SK-N-SH (cell line): ENCODE measurements at regions not wholly inside any gene's neighbourhood (a gene's known extent, or its start where the extent isn't known, plus 50 kb on each side); places are given as distances from the start of the nearest gene placed in this dataset.

Experiments used
- CTCF ChIA-PET: fragments of 300-600, 350-600 bp; formaldehyde crosslinking; extraction: SDS; loops from one replicate; lab custom pipeline; 2021; lab: Yijun Ruan, JAX
- POLR2A ChIA-PET: fragments of 350-600 bp; sonication (Branson Sonifier 250); formaldehyde crosslinking; extraction: SDS; loops from one replicate; lab custom pipeline; 2020; ENCODE audit warnings: antibody characterized with exemption, inconsistent platforms; lab: Yijun Ruan, JAX
- DNase-seq: peaks from one replicate; pipeline ENCODE4 v3.0.0; 2012
- H2AFZ ChIP-seq: fragments of 200-600 bp; sonication (generic); 2 replicates; pipeline ENCODE4 v1.8.1; 2016; ENCODE audit warnings: antibody characterized with exemption, mild to moderate bottlenecking, low read depth
- H3F3A ChIP-seq: fragments of 200-600 bp; sonication (generic); replicated peaks from 2 replicates; pipeline ENCODE3; 2016; ENCODE audit warnings: antibody characterized with exemption, mild to moderate bottlenecking; ENCODE audit not compliant: insufficient read depth
- H3K27ac ChIP-seq, 2 experiments: fragments of 200-500 bp in 1 of 2; fragments of 200-600 bp in 1 of 2; sonication (Bioruptor generic) in 1 of 2; sonication (generic), shearing (Covaris generic) in 1 of 2; 2 replicates each; pipeline versions ENCODE4 v1.5.1 to v1.6.1; 2014 to 2016; ENCODE audit warnings: low read depth in 2 of 2, inconsistent platforms in 1 of 2, low read length in 1 of 2, mild to moderate bottlenecking in 1 of 2, mixed read lengths in 1 of 2
- H3K27me3 ChIP-seq: fragments of 200-600 bp; sonication (generic), shearing (Covaris generic); 2 replicates; pipeline ENCODE4 v1.6.1; 2016; ENCODE audit warnings: mixed run types; ENCODE audit not compliant: insufficient read depth
- H3K36me3 ChIP-seq, 2 experiments: fragments of 200-500 bp in 1 of 2; fragments of 200-600 bp in 1 of 2; sonication (Bioruptor generic) in 1 of 2; sonication (generic) in 1 of 2; replicated peaks in 1 of 2; 2 replicates each; pipeline versions ENCODE3 to v1.5.1; 2014 to 2016; ENCODE audit warnings: low read length in 1 of 2, mild to moderate bottlenecking in 1 of 2; ENCODE audit not compliant: insufficient read depth in 2 of 2, control insufficient read depth in 1 of 2
- H3K4me1 ChIP-seq, 2 experiments: fragments of 200-500 bp in 1 of 2; fragments of 200-600 bp in 1 of 2; sonication (Bioruptor generic) in 1 of 2; sonication (generic), shearing (Covaris generic) in 1 of 2; 2 replicates each; pipeline versions ENCODE4 v1.5.1 to v1.6.1; 2014 to 2016; ENCODE audit warnings: low read depth in 1 of 2, low read length in 1 of 2, mixed run types in 1 of 2; ENCODE audit not compliant: insufficient read depth in 2 of 2, control insufficient read depth in 1 of 2
- H3K4me2 ChIP-seq: fragments of 200-600 bp; sonication (generic), shearing (Covaris generic); 2 replicates; pipeline ENCODE4 v1.6.1; 2017; ENCODE audit warnings: mixed run types
- H3K4me3 ChIP-seq, 2 experiments: fragments of 200-500 bp in 1 of 2; fragments of 200-600 bp in 1 of 2; sonication (Bioruptor generic) in 1 of 2; sonication (generic), shearing (Covaris generic) in 1 of 2; 2 replicates each; pipeline versions ENCODE4 v1.5.1 to v1.8.1; 2014 to 2016; ENCODE audit warnings: low read depth in 2 of 2, inconsistent platforms in 1 of 2, low read length in 1 of 2, mild to moderate bottlenecking in 1 of 2, mixed read lengths in 1 of 2, moderate library complexity in 1 of 2
- H3K79me2 ChIP-seq: fragments of 200-600 bp; sonication (generic); 2 replicates; pipeline ENCODE4 v1.8.1; 2017; ENCODE audit warnings: mild to moderate bottlenecking; ENCODE audit not compliant: insufficient read depth
- H3K9ac ChIP-seq: fragments of 200-600 bp; sonication (generic); 2 replicates; pipeline ENCODE4 v1.6.1; 2017; ENCODE audit warnings: mixed run types
- H3K9me2 ChIP-seq: fragments of 200-600 bp; sonication (generic); 2 replicates; pipeline ENCODE4 v1.6.1; 2017; ENCODE audit warnings: mixed run types
- H3K9me3 ChIP-seq: fragments of 200-600 bp; sonication (generic); 2 replicates; pipeline ENCODE4 v1.6.1; 2017; ENCODE audit warnings: mixed run types, mild to moderate bottlenecking, moderate library complexity
- H4K20me1 ChIP-seq: fragments of 200-600 bp; sonication (generic); 2 replicates; pipeline ENCODE4 v1.6.1; 2017; ENCODE audit warnings: mild to moderate bottlenecking, mixed run types; ENCODE audit not compliant: insufficient read depth
- CHD2 ChIP-seq: fragments of 150-350 bp; IDR thresholded peaks from 2 replicates; pipeline ENCODE4 v1.6.1; 2018; ENCODE audit warnings: low read length; ENCODE audit not compliant: partially characterized antibody
- ELF1 ChIP-seq: IDR thresholded peaks from 2 replicates; pipeline ENCODE4 v1.4.0; 2012
- EP300 ChIP-seq, 2 experiments: IDR thresholded peaks; 2 replicates each; pipeline versions ENCODE4 v1.4.0 to v1.6.1; 2012; ENCODE audit warnings: borderline replicate concordance in 1 of 2, low read depth in 1 of 2, low read length in 1 of 2
- FOXJ3 ChIP-seq: sonication (generic); formaldehyde crosslinking; IDR thresholded peaks from 2 replicates; pipeline ENCODE4 v1.5.1; 2020; ENCODE audit warnings: mild to moderate bottlenecking, missing genetic modification reagents
- FOXM1 ChIP-seq: IDR thresholded peaks from 2 replicates; pipeline ENCODE4 v1.4.0; 2012; ENCODE audit warnings: low read depth, mild to moderate bottlenecking
- MXI1 ChIP-seq: IDR thresholded peaks from 2 replicates; pipeline ENCODE4 v1.6.1; 2012; ENCODE audit warnings: mild to moderate bottlenecking, low read depth, low read length, improper control_type of control experiment
- NRF1 ChIP-seq: IDR thresholded peaks from 2 replicates; pipeline ENCODE4 v1.6.1; 2012; ENCODE audit warnings: low read depth, mild to moderate bottlenecking, low read length
- RFX5 ChIP-seq: IDR thresholded peaks from 2 replicates; pipeline ENCODE4 v1.6.1; 2012; ENCODE audit warnings: mild to moderate bottlenecking, improper control_type of control experiment, low read length
- RXRA ChIP-seq: IDR thresholded peaks from 2 replicates; pipeline ENCODE4 v1.4.0; 2012; ENCODE audit warnings: low read depth, mild to moderate bottlenecking, borderline replicate concordance
- SIN3A ChIP-seq: IDR thresholded peaks from 2 replicates; pipeline ENCODE4 v1.6.1; 2012; ENCODE audit warnings: low read depth, mild to moderate bottlenecking, low read length, moderate library complexity, borderline replicate concordance
- SMC3 ChIP-seq: IDR thresholded peaks from 2 replicates; pipeline ENCODE4 v1.6.1; 2012; ENCODE audit warnings: low read depth, low read length, improper control_type of control experiment
- TAF1 ChIP-seq: IDR thresholded peaks from 2 replicates; pipeline ENCODE4 v1.6.1; 2012; ENCODE audit warnings: low read depth, mild to moderate bottlenecking, low read length, moderate library complexity, borderline replicate concordance
- TCF12 ChIP-seq: IDR thresholded peaks from 2 replicates; pipeline ENCODE4 v1.4.0; 2012
- YY1 ChIP-seq: IDR thresholded peaks from 2 replicates; pipeline ENCODE4 v1.4.0; 2012; ENCODE audit warnings: low read depth, mild to moderate bottlenecking
- WGBS: methylation state at CpG from one replicate; pipeline ENCODE4 v1.1.6; 2017; ENCODE audit warnings: low lambda C conversion rate; 5-methylcytosine and 5-hydroxymethylcytosine counted together
- TF ChIP-seq, protein P1 (sequence below): fragments of 200-600 bp; sonication (generic); IDR thresholded peaks from 2 replicates; pipeline ENCODE4 v1.6.1; 2017; ENCODE audit warnings: antibody characterized with exemption, mild to moderate bottlenecking, moderate library complexity
- TF ChIP-seq, protein P2 (sequence below): IDR thresholded peaks from 2 replicates; pipeline ENCODE4 v1.4.0; 2012; ENCODE audit warnings: low read depth, borderline replicate concordance
- TF ChIP-seq, protein P3 (sequence below): fragments of 150-350 bp; IDR thresholded peaks from 2 replicates; pipeline ENCODE4 v1.6.1; 2017; ENCODE audit warnings: antibody characterized with exemption, low read length, low read depth, borderline replicate concordance
- TF ChIP-seq, protein P4 (sequence below): IDR thresholded peaks from 2 replicates; pipeline ENCODE4 v1.4.0; 2012; ENCODE audit warnings: low read depth
- TF ChIP-seq, protein P5 (sequence below): fragments of 150-350 bp; IDR thresholded peaks from 2 replicates; pipeline ENCODE4 v1.6.1; 2016; ENCODE audit warnings: mild to moderate bottlenecking, low read depth, low read length
- TF ChIP-seq, protein P6 (sequence below): IDR thresholded peaks from 2 replicates; pipeline ENCODE4 v1.4.0; 2012; ENCODE audit warnings: low read depth, borderline replicate concordance

DNA sequence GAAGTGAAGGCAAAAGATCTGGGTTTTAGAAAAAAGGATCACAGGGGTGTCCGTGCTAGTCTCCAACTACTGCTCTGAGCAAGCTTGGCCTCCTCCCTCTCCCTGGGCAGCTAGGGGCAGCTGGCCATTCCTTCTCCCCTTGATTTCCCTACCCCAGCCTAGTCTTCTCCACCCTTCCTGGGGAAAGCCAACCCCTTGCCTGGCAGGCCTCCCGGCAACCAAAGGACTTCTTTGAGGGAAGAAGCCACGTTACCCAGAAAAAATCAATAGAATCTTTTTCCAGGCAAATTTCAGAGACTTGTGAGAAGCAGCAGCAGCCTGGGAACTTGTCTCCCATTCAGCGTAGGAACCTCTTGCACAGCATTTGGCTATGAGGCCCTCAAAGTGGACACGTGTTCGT, 91.5 kb downstream of the MIAT start:
- H2AFZ ChIP-seq = no peak overlapping the region
- TF ChIP-seq, protein P1, sequence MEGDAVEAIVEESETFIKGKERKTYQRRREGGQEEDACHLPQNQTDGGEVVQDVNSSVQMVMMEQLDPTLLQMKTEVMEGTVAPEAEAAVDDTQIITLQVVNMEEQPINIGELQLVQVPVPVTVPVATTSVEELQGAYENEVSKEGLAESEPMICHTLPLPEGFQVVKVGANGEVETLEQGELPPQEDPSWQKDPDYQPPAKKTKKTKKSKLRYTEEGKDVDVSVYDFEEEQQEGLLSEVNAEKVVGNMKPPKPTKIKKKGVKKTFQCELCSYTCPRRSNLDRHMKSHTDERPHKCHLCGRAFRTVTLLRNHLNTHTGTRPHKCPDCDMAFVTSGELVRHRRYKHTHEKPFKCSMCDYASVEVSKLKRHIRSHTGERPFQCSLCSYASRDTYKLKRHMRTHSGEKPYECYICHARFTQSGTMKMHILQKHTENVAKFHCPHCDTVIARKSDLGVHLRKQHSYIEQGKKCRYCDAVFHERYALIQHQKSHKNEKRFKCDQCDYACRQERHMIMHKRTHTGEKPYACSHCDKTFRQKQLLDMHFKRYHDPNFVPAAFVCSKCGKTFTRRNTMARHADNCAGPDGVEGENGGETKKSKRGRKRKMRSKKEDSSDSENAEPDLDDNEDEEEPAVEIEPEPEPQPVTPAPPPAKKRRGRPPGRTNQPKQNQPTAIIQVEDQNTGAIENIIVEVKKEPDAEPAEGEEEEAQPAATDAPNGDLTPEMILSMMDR = no peak
- no peak for TF ChIP-seq NRF1
- no peak for TF ChIP-seq MXI1
- TF ChIP-seq, protein P2, sequence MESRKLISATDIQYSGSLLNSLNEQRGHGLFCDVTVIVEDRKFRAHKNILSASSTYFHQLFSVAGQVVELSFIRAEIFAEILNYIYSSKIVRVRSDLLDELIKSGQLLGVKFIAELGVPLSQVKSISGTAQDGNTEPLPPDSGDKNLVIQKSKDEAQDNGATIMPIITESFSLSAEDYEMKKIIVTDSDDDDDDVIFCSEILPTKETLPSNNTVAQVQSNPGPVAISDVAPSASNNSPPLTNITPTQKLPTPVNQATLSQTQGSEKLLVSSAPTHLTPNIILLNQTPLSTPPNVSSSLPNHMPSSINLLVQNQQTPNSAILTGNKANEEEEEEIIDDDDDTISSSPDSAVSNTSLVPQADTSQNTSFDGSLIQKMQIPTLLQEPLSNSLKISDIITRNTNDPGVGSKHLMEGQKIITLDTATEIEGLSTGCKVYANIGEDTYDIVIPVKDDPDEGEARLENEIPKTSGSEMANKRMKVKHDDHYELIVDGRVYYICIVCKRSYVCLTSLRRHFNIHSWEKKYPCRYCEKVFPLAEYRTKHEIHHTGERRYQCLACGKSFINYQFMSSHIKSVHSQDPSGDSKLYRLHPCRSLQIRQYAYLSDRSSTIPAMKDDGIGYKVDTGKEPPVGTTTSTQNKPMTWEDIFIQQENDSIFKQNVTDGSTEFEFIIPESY = no peak
- no peak for TF ChIP-seq TAF1
- TF ChIP-seq, protein P3, sequence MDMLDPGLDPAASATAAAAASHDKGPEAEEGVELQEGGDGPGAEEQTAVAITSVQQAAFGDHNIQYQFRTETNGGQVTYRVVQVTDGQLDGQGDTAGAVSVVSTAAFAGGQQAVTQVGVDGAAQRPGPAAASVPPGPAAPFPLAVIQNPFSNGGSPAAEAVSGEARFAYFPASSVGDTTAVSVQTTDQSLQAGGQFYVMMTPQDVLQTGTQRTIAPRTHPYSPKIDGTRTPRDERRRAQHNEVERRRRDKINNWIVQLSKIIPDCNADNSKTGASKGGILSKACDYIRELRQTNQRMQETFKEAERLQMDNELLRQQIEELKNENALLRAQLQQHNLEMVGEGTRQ = no peak
- TF ChIP-seq TCF12 = no peak
- TF ChIP-seq RFX5 = no peak
- TF ChIP-seq FOXM1 = no peak
- no peak for TF ChIP-seq CHD2
- no peak for TF ChIP-seq ELF1
- no peak for TF ChIP-seq RXRA
- TF ChIP-seq FOXJ3 (CRISPR knock-in tag) = no peak
- TF ChIP-seq, protein P4, sequence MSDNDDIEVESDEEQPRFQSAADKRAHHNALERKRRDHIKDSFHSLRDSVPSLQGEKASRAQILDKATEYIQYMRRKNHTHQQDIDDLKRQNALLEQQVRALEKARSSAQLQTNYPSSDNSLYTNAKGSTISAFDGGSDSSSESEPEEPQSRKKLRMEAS = no peak
- TF ChIP-seq YY1 = no peak
- TF ChIP-seq, protein P5, sequence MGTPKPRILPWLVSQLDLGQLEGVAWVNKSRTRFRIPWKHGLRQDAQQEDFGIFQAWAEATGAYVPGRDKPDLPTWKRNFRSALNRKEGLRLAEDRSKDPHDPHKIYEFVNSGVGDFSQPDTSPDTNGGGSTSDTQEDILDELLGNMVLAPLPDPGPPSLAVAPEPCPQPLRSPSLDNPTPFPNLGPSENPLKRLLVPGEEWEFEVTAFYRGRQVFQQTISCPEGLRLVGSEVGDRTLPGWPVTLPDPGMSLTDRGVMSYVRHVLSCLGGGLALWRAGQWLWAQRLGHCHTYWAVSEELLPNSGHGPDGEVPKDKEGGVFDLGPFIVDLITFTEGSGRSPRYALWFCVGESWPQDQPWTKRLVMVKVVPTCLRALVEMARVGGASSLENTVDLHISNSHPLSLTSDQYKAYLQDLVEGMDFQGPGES = no peak
- TF ChIP-seq SIN3A = no peak
- no peak for TF ChIP-seq EP300 (IDR thresholded peaks at IDR 0.05; ENCODE audit: borderline replicate concordance in 1 of 2, low read depth in 1 of 2, low read length in 1 of 2)
- TF ChIP-seq, protein P6, sequence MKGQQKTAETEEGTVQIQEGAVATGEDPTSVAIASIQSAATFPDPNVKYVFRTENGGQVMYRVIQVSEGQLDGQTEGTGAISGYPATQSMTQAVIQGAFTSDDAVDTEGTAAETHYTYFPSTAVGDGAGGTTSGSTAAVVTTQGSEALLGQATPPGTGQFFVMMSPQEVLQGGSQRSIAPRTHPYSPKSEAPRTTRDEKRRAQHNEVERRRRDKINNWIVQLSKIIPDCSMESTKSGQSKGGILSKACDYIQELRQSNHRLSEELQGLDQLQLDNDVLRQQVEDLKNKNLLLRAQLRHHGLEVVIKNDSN = no peak
- no peak for TF ChIP-seq SMC3
- TF ChIP-seq, all 33 proteins: peak for 0
- Histone ChIP-seq H3K27me3 (no peaks in the 10 kb centered on the region), H4K20me1 (no peaks in the 10 kb centered on the region), H3K4me1 (no peaks in the 10 kb centered on the region), H3K9me2 (no peaks in the 10 kb centered on the region), H3K9ac (no peak overlapping the region), H3F3A (no peaks in the 10 kb centered on the region), H3K27ac (no peak overlapping the region), H3K36me3 (no peaks in the 10 kb centered on the region), H3K4me3 (no peak overlapping the region), H3K79me2 (no peaks in the 10 kb centered on the region), H3K9me3 (no peaks in the 10 kb centered on the region), H3K4me2 (no peak overlapping the region)
- no peak for DNase-seq
- 96% methylated on average over 6 of the region's 6 CpGs for WGBS
- POLR2A ChIA-PET = no interaction called here
- CTCF ChIA-PET = interaction anchor here (1.2 to 2.3 kb wide), 3 partner anchors 7 to 384 kb away, joined by 3 to 9 read pairs (median 3); no protein-coding TSS in a partner anchor
